IMR-90 (cell line): ENCODE measurements at regions not wholly inside any gene's neighbourhood (a gene's known extent, or its start where the extent isn't known, plus 50 kb on each side); places are given as distances from the start of the nearest gene placed in this dataset.

Experiments used
- CTCF ChIP-seq: conservative IDR thresholded peaks from 2 replicates; pipeline ENCODE4 v1.5.1; 2012; ENCODE audit warnings: mild to moderate bottlenecking, low read depth, low read length, improper control_type of control experiment
- ELK1 ChIP-seq: fragments of 150-350 bp; IDR thresholded peaks from 2 replicates; pipeline ENCODE4 v1.6.1; 2016; ENCODE audit warnings: low read depth, mild to moderate bottlenecking, low read length, moderate library complexity, borderline replicate concordance
- POLR2A ChIP-seq: IDR thresholded peaks from 2 replicates; pipeline ENCODE4 v1.6.1; 2012; ENCODE audit warnings: mild to moderate bottlenecking, low read depth, low read length
- RFX5 ChIP-seq: IDR thresholded peaks from 2 replicates; pipeline ENCODE4 v1.8.0; 2012; ENCODE audit warnings: low read depth, mild to moderate bottlenecking, low read length, moderate library complexity
- SMC3 ChIP-seq: fragments of 150-350 bp; IDR thresholded peaks from 2 replicates; pipeline ENCODE4 v1.6.1; 2016; ENCODE audit warnings: low read depth, mild to moderate bottlenecking, antibody characterized with exemption, low read length, moderate library complexity
- USF2 ChIP-seq: fragments of 150-350 bp; IDR thresholded peaks from 2 replicates; pipeline ENCODE4 v1.6.1; 2017; ENCODE audit warnings: mild to moderate bottlenecking, antibody characterized with exemption, low read length, low read depth

- no peak for TF ChIP-seq CTCF
- TF ChIP-seq SMC3: no peak
- TF ChIP-seq USF2: no peak
- no peak for TF ChIP-seq ELK1
- no peak for TF ChIP-seq POLR2A
- no peak for TF ChIP-seq RFX5
These were observed 103.8 kb upstream of the C14orf180 start for GRCh38 chr14:104475802-104476201.
